Activated CD4-positive, CD25-positive, alpha-beta regulatory T cell treated with anti-CD3 and anti-CD28 coated beads, Interleukin-2, amount 50 U/mL, for 24 hours (primary cell): ENCODE measurements at regions not wholly inside any gene's neighbourhood (a gene's known extent, or its start where the extent isn't known, plus 50 kb on each side); places are given as distances from the start of the nearest gene placed in this dataset.
"Not testable (repeated sequence)": the region's sequence is repeated elsewhere in the genome, so short reads cannot be mapped to it uniquely, and the experiment has no call there.

ENCODE experiments used
- ATAC-seq, 2 donors: fragments of 150-1000 bp; cut with Tn5 transposase; one replicate each; pipeline ENCODE4 v1.10.0; 2021; ENCODE audit warnings: mild to moderate bottlenecking in 1 of 2, moderate library complexity in 1 of 2

DNA sequence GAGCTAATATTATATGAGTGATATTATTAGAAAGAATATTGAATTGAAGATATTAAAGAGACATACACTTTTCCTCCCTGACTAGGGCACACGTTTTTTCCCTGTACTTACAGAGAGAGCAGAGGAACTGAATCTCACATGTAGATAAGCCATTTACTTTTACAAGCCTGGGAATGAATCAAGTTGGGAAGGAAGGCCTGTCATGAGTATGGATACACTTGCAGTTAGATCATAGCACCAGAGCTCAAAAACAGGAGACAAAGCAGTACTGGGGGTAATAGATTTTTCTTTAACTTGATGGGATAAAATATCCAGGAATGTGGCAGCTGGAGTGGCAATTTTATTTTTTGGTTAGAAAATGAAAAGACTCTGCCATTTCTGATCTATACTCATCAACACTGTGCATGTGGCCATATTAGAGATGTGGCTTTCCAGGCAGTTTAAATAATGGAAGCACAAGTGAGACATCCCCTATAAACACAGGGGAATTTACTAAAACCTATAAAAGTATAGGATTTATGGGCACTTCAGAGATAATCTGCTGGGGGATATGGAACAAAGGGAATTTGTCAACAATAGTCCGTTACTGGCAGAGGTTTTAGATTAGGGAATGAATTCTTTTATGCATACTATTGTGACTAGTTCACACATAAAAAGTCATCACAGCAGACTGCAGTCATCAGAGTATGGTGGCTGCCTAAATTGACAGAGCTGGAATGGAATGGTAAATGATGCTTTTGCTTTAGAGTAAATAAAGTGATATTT, 657.7 kb upstream of the MBL2 start:
- no peak for ATAC-seq

GRCh38 chr10:53422223-53422888, 649.8 kb upstream of the MBL2 start:
- ATAC-seq, result no peak

DNA sequence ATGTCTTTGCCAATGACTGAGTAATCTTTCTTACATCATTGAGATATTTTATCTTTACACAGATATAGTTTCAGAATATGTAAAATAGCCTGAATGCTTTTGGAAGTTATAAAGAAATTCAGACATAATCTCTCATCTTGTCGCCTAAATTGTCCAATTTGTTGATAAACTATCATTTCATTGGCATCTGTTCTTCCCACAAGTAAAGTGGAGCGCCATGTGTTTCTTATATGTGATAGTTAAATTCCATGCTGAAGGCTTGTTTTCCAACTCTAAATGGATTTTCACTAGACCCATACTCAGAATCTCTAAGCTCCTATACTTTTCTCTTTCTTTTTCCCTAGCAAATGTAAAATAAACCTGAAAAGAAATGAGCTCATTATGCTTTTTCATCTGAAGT, 640.1 kb upstream of the MBL2 start:
- no peak for ATAC-seq

GRCh38 chr10:53406532-53406931, 633.9 kb upstream of the MBL2 start:
- ATAC-seq, result no peak

DNA sequence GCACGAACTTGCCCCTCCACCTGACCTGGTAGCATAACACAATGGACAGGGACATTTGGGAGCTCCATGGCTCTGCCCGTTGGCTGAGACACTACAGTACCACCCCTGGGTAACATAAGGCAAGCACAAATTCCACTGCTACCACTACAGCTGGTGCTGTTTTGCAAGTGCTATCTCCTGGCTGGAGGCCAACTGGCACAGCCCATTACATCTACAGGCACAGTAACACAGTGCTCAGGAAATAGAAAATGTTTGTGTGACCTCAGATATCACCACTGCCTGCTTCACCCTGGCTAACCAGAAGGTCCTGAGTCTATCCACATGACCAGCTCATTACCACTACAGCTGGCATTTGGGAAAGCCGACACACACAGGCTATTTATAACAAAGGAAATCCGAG, 631.1 kb upstream of the MBL2 start:
- ATAC-seq, result no peak

DNA sequence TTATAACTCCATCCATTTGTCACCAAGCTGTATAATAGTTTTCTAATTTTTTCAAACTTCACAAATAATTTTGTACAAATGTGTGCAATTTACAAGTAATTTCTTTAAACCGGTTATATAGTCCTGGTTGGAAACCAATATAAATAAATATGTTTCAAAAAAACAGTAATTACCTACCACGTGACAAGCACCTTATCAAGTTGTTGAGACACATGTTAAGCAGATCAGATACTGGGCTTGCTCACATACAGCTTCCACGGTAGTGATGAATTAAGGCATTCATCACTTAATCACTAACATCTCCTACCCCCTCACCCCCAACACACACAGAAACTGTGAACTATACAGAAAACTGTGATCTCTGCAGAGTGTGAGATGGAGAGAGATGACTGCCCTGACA, 630.0 kb upstream of the MBL2 start:
- no peak for ATAC-seq

DNA sequence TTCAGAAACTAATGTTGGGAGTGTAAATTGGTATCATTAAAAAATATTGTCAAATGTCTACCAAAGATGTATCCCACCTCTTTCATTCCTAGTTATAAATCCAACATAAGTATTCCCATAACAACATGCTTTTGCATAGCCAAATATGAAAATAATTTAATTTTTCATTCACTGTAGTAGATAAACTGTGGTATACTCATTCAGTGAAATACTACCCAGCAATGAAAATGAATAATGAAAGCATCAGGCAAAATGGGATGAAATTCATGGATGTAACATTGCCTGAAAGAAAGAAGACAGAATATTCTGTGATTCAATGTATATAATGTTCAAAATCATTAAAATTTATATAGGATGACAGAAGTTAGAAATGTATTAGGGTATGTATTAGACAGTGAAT, 629.0 kb upstream of the MBL2 start:
- ATAC-seq, result no peak

DNA sequence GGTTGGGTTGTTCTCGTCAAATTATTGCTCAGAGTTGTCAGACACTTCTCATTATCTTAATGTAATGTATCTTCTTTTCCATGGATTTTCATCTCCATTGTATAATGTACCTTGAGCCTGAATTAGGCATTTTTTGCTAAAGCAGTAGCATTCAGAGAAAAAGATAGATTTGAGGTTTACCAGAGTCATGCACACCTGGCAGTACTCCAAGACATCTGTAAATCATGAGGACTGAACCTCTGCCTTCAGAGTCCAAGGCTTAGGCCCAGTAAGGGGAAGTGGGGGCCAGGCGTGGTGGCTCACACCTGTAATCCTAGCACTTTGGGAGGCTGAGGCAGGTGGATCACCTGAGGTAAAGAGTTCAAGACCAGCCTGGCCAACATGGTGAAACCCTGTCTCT, 624.3 kb upstream of the MBL2 start:
- ATAC-seq, result no peak

GRCh38 chr10:53395449-53395848, 622.9 kb upstream of the MBL2 start:
- no peak for ATAC-seq

- no peak for ATAC-seq
These were observed 615.0 kb upstream of the MBL2 start for GRCh38 chr10:53387562-53387961.

- ATAC-seq, result no peak
These were observed 610.0 kb upstream of the MBL2 start for GRCh38 chr10:53382543-53382942.

DNA sequence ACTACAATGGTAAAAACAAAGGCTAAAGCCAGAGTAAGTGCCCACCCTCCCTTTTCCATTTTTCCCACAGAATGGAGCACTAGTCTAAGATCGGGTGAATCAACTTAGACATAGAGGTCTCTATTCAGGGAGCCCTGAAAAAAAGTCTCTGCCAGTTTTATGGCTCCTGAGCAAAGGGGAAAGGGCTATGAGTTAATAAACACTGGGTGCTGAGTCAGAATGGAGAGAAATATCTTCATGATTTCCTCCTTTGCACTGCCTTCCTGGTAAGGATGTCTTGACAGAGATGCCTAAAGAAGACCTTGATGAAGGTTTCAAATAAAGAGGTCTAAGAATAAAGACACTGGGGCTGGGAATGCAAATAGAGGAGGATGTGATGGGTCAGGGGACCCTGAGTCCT, 607.4 kb upstream of the MBL2 start:
- ATAC-seq, result no peak

DNA sequence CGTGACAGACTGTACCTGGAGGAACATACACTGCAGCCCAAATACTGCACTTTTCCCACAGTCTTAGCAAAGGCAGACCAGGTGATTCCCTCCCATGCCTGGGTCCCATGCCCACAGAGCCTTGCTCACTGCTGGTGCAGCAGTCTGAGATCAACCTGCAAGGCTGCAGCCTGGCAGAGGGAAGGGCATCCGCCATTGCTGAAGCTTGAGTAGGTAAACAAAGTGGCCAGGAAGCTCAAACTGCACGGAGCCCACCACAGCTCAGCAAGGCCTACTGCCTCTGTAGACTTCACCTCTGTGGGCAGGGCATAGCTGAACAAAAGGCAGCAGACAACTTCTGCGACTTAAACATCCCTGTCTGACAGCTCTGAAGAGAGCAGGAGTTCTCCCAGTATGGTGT, 597.8 kb upstream of the MBL2 start:
- ATAC-seq, result no peak

DNA sequence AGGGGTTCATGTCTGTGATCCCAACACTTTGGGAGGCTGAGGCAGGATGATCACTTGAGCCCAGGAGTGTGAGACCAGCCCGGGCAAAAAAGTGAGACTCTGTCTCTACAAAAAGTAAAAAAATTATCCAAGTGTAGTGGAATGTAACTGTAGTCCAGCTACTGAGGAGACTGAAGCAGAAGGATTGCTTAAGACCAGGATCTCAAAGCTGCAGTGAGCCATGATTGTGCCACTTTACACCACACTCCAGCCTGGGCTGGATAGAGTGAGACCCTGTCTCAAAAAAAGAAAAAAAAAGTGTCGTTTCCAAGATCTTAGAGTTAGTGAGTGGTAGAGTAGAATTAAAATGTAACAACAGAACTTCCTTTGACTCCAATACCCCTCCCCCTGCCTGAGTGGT, 589.4 kb upstream of the MBL2 start:
- no peak for ATAC-seq

GRCh38 chr10:53361281-53361680, 588.7 kb upstream of the MBL2 start:
- ATAC-seq, result no peak

DNA sequence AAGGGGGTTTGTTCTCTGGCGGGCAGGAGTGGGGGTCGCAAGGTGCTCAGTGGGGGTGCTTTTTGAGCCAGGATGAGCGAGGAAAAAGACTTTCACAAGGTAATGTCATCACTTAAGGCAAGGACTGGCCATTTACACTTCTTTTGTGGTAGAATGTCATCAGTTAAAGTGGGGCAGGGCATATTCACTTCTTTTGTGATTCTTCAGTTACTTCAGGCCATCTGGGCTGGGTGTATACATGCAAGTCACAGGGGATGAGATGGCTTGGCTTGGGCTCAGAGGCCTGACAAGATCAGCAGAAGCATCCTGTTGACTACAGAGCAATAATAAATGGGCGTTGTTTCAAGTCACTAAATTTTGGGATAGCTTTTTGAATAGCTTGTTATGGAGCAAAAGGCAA, 586.4 kb upstream of the MBL2 start:
- not testable (repeated sequence) for ATAC-seq

GRCh38 chr10:53358536-53358935, 586.0 kb upstream of the MBL2 start:
- ATAC-seq, result no peak

- no peak for ATAC-seq
These were observed 585.0 kb upstream of the MBL2 start for GRCh38 chr10:53357587-53357986.

- ATAC-seq, result no peak
These were observed 584.2 kb upstream of the MBL2 start for GRCh38 chr10:53356616-53357349.

DNA sequence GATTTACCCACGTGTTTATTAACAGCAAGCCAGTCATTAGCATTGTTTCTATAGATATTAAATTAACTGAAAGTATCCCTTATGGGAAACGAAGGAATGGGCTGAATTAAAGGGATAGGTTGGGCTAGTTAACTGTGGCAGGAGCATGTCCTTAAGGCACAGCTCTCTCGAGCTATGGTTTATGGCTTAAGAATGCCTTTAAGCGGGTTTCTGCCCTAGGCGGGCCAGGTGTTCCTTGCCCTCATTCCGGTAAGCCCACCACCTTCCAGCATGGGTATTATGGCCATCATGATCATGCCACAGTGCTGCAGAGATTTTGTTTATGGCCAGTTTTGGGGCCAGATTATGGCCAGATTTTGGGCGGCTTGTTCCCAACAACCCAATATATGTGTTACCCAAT, 569.9 kb upstream of the MBL2 start:
- ATAC-seq, result not testable (repeated sequence)

GRCh38 chr10:53338199-53338598, 565.6 kb upstream of the MBL2 start:
- not testable (repeated sequence) for ATAC-seq

GRCh38 chr10:53335803-53336422, 563.3 kb upstream of the MBL2 start:
- not testable (repeated sequence) for ATAC-seq

DNA sequence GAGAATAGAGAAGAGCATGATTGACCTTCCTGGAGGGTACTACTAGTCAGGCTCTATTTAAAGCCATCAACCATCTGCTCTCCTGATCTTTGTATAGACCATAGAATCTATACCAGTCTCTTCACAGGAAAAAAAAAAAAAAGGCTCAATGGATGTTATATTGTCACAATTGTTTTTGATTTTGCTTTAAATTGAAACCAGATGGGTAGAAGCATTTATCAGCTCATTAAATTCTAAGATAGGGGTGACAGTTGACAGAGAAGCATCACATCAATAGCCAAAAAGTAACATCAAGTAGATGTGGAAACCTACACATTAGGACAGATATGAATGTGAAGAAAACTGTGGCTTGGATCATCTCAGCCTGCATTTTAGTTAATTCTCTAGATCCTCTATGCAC, 558.9 kb upstream of the MBL2 start:
- no peak for ATAC-seq
